ENCODE measurements at regions not wholly inside any gene's neighbourhood (a gene's known extent, or its start where the extent isn't known, plus 50 kb on each side); places are given as distances from the start of the nearest gene placed in this dataset.

GRCh38 chr19:30123119-30123518 is 181.1 kb downstream of the URI1 start:
- no peak overlapping the region for H3K27ac ChIP-seq (ENCODE audit: low read depth, low read length)
- H3K9me3 Mint-ChIP-seq (ENCODE audit: unreplicated experiment), result no peaks in the 10 kb centered on the region
- TF ChIP-seq CTCF (IDR thresholded peaks at IDR 0.05; ENCODE audit: insufficient read depth, low read depth, low read length), result no peak
- H3K9me3 ChIP-seq (ENCODE audit: insufficient read depth, low read depth, low read length), result no peaks in the 10 kb centered on the region
- FAIRE-seq, result no peak
- H3K79me2 ChIP-seq (ENCODE audit: insufficient read depth, low read length), result no peaks in the 10 kb centered on the region
- H3K4me3 Mint-ChIP-seq (ENCODE audit: unreplicated experiment), result no peak overlapping the region
- no peaks in the 10 kb centered on the region for H3K4me1 ChIP-seq (ENCODE audit: insufficient read depth, low read length)
- no peak overlapping the region for H3K4me2 ChIP-seq (ENCODE audit: low read length)
- H3K27ac Mint-ChIP-seq (ENCODE audit: unreplicated experiment), result no peak overlapping the region
- H3K4me3 ChIP-seq (ENCODE audit: insufficient read depth, low read depth, low read length), result no peak overlapping the region
- H2AFZ ChIP-seq (ENCODE audit: low read depth, low read length), result no peak overlapping the region
- H3K4me1 Mint-ChIP-seq (ENCODE audit: low read depth, unreplicated experiment), result no peaks in the 10 kb centered on the region
- no peak overlapping the region for H3K9ac ChIP-seq (ENCODE audit: low read length)
- peaks cover 25% of the 10 kb centered on the region for H3K27me3 Mint-ChIP-seq (ENCODE audit: low read depth, unreplicated experiment)
- H4K20me1 ChIP-seq (ENCODE audit: insufficient read depth, low read length), result no peaks in the 10 kb centered on the region
- no peaks in the 10 kb centered on the region for H3K36me3 ChIP-seq (ENCODE audit: insufficient read depth, low read length)
- no peaks in the 10 kb centered on the region for H3K36me3 Mint-ChIP-seq (ENCODE audit: low read depth, unreplicated experiment)
- DNase-seq (ENCODE audit: low read depth), result no peak
- H3K27me3 ChIP-seq (ENCODE audit: insufficient read depth, low read length), result no peaks in the 10 kb centered on the region

- H3K9me3 ChIP-seq (ENCODE audit: insufficient read depth, low read depth, low read length), result no peaks in the 10 kb centered on the region
- no peak overlapping the region for H3K4me2 ChIP-seq (ENCODE audit: low read length)
- no peak for TF ChIP-seq EZH2 (IDR thresholded peaks at IDR 0.05; ENCODE audit: insufficient read depth, low read length)
- TF ChIP-seq CTCF (IDR thresholded peaks at IDR 0.05; ENCODE audit: insufficient read depth, low read depth, low read length), result no peak
- no peaks in the 10 kb centered on the region for H3K36me3 Mint-ChIP-seq (ENCODE audit: low read depth, unreplicated experiment)
- H3K4me1 ChIP-seq (ENCODE audit: insufficient read depth, low read length), result no peaks in the 10 kb centered on the region
- no peak overlapping the region for H2AFZ ChIP-seq (ENCODE audit: low read depth, low read length)
- H3K36me3 ChIP-seq (ENCODE audit: insufficient read depth, low read length), result no peaks in the 10 kb centered on the region
- no peaks in the 10 kb centered on the region for H3K79me2 ChIP-seq (ENCODE audit: insufficient read depth, low read length)
- no peaks in the 10 kb centered on the region for H4K20me1 ChIP-seq (ENCODE audit: insufficient read depth, low read length)
- H3K9ac ChIP-seq (ENCODE audit: low read length), result no peak overlapping the region
- H3K4me1 Mint-ChIP-seq (ENCODE audit: low read depth, unreplicated experiment), result no peaks in the 10 kb centered on the region
- H3K4me3 ChIP-seq (ENCODE audit: insufficient read depth, low read depth, low read length), result no peak overlapping the region
- no peaks in the 10 kb centered on the region for H3K27me3 ChIP-seq (ENCODE audit: insufficient read depth, low read length)
- no peak for DNase-seq (ENCODE audit: low read depth)
- no peak overlapping the region for H3K27ac Mint-ChIP-seq (ENCODE audit: unreplicated experiment)
- H3K27ac ChIP-seq (ENCODE audit: low read depth, low read length), result no peak overlapping the region
- H3K27me3 Mint-ChIP-seq (ENCODE audit: low read depth, unreplicated experiment), result peaks cover 23% of the 10 kb centered on the region
- no peak overlapping the region for H3K4me3 Mint-ChIP-seq (ENCODE audit: unreplicated experiment)
- FAIRE-seq, result no peak
- H3K9me3 Mint-ChIP-seq (ENCODE audit: unreplicated experiment), result no peaks in the 10 kb centered on the region
These were observed 181.6 kb downstream of the URI1 start for GRCh38 chr19:30123611-30124010.

- Mint-ChIP-seq H3K4me3 (ENCODE audit: unreplicated experiment) (no peak overlapping the region), H3K9me3 (ENCODE audit: unreplicated experiment) (no peaks in the 10 kb centered on the region), H3K27ac (ENCODE audit: unreplicated experiment) (no peak overlapping the region), H3K4me1 (ENCODE audit: low read depth, unreplicated experiment) (no peaks in the 10 kb centered on the region), H3K27me3 (ENCODE audit: low read depth, unreplicated experiment) (peaks cover 10% of the 10 kb centered on the region), H3K36me3 (ENCODE audit: low read depth, unreplicated experiment) (no peaks in the 10 kb centered on the region)
- Histone ChIP-seq H3K9me3 (ENCODE audit: insufficient read depth, low read depth, low read length) (no peaks in the 10 kb centered on the region), H3K9ac (ENCODE audit: low read length) (no peak overlapping the region), H4K20me1 (ENCODE audit: insufficient read depth, low read length) (no peaks in the 10 kb centered on the region), H3K27me3 (ENCODE audit: insufficient read depth, low read length) (no peaks in the 10 kb centered on the region), H2AFZ (ENCODE audit: low read depth, low read length) (no peak overlapping the region), H3K79me2 (ENCODE audit: insufficient read depth, low read length) (no peaks in the 10 kb centered on the region), H3K27ac (ENCODE audit: low read depth, low read length) (no peak overlapping the region), H3K4me1 (ENCODE audit: insufficient read depth, low read length) (no peaks in the 10 kb centered on the region), H3K4me2 (ENCODE audit: low read length) (no peak overlapping the region), H3K4me3 (ENCODE audit: insufficient read depth, low read depth, low read length) (no peak overlapping the region), H3K36me3 (ENCODE audit: insufficient read depth, low read length) (no peaks in the 10 kb centered on the region)
- DNase-seq (ENCODE audit: low read depth), result no peak
- TF ChIP-seq EZH2 (IDR thresholded peaks at IDR 0.05; ENCODE audit: insufficient read depth, low read length) (no peak), CTCF (IDR thresholded peaks at IDR 0.05; ENCODE audit: insufficient read depth, low read depth, low read length) (no peak)
- FAIRE-seq, result no peak
These were observed 186.2 kb downstream of the URI1 start for GRCh38 chr19:30128211-30128610.
